Activated CD4-positive, alpha-beta memory T cell treated with anti-CD3 and anti-CD28 coated beads for 36 hours (primary cell): ENCODE measurements at regions not wholly inside any gene's neighbourhood (a gene's known extent, or its start where the extent isn't known, plus 50 kb on each side); places are given as distances from the start of the nearest gene placed in this dataset.

Experiments used
- CTCF ChIA-PET: fragments of 350-600 bp; sonication (Branson Sonifier 250); formaldehyde crosslinking; loops from one replicate; lab custom pipeline; 2021; ENCODE audit warnings: antibody characterized with exemption, inconsistent platforms; lab: Charles Lee
- POLR2A ChIA-PET: fragments of 350-600 bp; sonication (Branson Sonifier 250); formaldehyde crosslinking; loops from one replicate; lab custom pipeline; 2021; ENCODE audit warnings: antibody characterized with exemption; lab: Charles Lee
- DNase-seq: peaks from one replicate; pipeline ENCODE4 v3.0.0-alpha.2; 2020
- H3K27ac Mint-ChIP-seq: one replicate; pipeline ENCODE4 v1.8.0; 2021; ENCODE audit warnings: mixed read lengths
- H3K27me3 Mint-ChIP-seq: one replicate; pipeline ENCODE4 v1.8.0; 2021; ENCODE audit warnings: mixed read lengths
- H3K36me3 Mint-ChIP-seq: one replicate; pipeline ENCODE4 v1.8.0; 2021; ENCODE audit warnings: mixed read lengths
- H3K4me1 Mint-ChIP-seq: one replicate; pipeline ENCODE4 v1.8.0; 2021; ENCODE audit warnings: low read depth, mixed read lengths
- H3K4me3 Mint-ChIP-seq: one replicate; pipeline ENCODE4 v1.8.0; 2021; ENCODE audit warnings: mild to moderate bottlenecking, mixed read lengths
- H3K9me3 Mint-ChIP-seq: one replicate; pipeline ENCODE4 v1.8.0; 2021; ENCODE audit warnings: mixed read lengths
- intact Hi-C: fragments of 100-400 bp; cut with micrococcal nuclease; formaldehyde crosslinking; loops from one replicate; pipeline ENCODE4 v1.15.1; 2023

DNA sequence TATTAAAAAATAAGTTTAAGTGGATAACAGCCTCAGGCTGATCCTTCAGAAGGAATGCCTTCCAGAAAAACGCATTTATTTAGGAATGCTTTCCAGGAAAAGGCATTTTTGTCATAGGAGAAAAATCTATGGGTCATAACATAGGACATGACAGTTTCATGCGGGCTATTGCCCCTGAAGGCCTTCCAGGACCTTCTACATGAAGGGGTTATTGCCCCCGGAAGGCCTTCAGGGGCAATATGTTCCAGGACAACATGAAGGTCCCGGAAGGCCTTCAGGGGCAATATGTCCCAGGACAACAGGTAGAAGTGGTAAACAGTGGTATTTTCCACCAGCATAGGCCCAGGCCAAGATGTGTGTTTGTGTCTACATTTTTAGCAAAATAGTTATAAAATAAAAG lies 191.3 kb upstream of the RASA1 start:
- ChIA-PET POLR2A (no interaction called here), CTCF (no interaction called here)
- Mint-ChIP-seq H3K4me1 (peaks cover 40% of the 10 kb centered on the region), H3K36me3 (no peaks in the 10 kb centered on the region), H3K9me3 (no peaks in the 10 kb centered on the region), H3K27ac (no peak overlapping the region), H3K4me3 (no peak overlapping the region), H3K27me3 (no peaks in the 10 kb centered on the region)
- no peak for DNase-seq
- intact Hi-C loops = loop anchor here (5.0 to 10.0 kb wide), 3 partner anchors 62 to 336 kb away; partner anchors contain the start of genes CCNH and RASA1

DNA sequence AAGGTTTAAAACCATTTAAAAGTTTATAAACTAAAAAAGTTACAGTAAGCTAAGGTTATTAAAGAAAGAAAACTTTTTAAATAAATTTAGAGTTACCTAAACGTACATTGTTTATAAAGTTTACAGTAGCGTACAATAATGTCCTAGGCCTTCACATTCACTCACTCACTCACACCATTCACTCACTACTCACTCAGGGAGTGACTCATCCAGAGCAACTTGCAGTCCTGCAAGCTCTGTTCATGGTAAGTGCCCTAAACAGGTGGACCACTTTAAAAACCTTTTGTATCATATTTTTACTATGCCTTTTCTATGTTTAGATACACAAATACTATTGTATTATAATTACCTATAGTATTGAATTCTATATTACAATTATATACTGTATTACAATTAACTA lies 190.8 kb upstream of the RASA1 start:
- Mint-ChIP-seq H3K27me3 (no peaks in the 10 kb centered on the region), H3K4me1 (peaks cover 46% of the 10 kb centered on the region), H3K27ac (no peak overlapping the region), H3K9me3 (no peaks in the 10 kb centered on the region), H3K36me3 (no peaks in the 10 kb centered on the region), H3K4me3 (no peak overlapping the region)
- no peak for DNase-seq
- ChIA-PET CTCF (no interaction called here), POLR2A (no interaction called here)
- intact Hi-C loops = loop anchor here (5.0 to 10.0 kb wide), 3 partner anchors 62 to 335 kb away; partner anchors contain the start of genes CCNH and RASA1

DNA sequence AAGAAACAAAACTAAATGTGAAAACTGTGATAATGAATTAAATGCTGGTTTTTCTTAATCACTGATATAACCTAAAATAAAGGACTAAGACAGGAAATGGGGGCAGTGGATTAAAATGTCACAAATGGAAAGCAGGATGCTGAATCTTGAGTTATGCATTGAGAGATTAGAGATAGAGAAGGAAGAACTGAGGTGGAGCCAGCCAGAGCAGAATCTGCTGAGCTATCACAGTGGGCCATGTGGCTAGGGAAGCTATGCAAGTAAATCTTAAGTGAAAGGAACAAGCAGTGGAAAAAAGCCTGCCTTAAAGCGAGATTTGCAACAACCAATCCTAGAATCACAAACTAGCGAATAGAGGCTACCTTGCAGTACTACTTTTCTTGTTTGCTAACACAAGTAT lies 188.5 kb upstream of the RASA1 start:
- Mint-ChIP-seq H3K36me3 (no peaks in the 10 kb centered on the region), H3K27ac (no peak overlapping the region), H3K4me3 (no peak overlapping the region), H3K4me1 (peaks cover 49% of the 10 kb centered on the region), H3K9me3 (no peaks in the 10 kb centered on the region), H3K27me3 (no peaks in the 10 kb centered on the region)
- CTCF ChIA-PET = no interaction called here
- DNase-seq = peak; percentile 21
- POLR2A ChIA-PET = no interaction called here
- intact Hi-C loops = loop anchor here (5.0 to 10.0 kb wide), 3 partner anchors 64 to 333 kb away; partner anchors contain the start of genes CCNH and RASA1

DNA sequence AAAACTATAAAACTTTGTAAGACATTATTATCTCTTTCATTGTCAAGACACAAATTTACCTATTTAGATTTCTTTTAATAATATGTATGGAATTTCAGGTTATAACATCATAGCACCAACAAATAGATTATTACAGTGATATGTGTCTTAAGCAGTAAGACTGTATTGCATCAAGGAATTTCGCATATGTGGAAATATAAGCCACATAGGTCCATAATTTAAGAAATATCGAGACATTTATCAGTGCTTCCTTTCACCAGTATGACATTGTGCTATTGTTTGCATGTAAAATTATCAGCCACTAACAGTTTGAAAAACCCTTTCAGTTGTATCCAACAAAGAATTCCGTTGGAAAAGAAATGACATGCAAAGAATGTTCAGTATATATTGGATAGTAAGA lies 186.7 kb upstream of the RASA1 start:
- Mint-ChIP-seq H3K27ac (peak overlapping the region; percentile 78), H3K36me3 (peaks cover 4% of the 10 kb centered on the region), H3K27me3 (no peaks in the 10 kb centered on the region), H3K4me1 (peaks cover 33% of the 10 kb centered on the region), H3K4me3 (no peak overlapping the region), H3K9me3 (peaks cover 4% of the 10 kb centered on the region)
- no peak for DNase-seq
- intact Hi-C loops = loop anchor here (2.0 kb wide), 1 partner anchor 40 kb away; no protein-coding TSS in a partner anchor
- POLR2A ChIA-PET = no interaction called here
- CTCF ChIA-PET = no interaction called here

DNA sequence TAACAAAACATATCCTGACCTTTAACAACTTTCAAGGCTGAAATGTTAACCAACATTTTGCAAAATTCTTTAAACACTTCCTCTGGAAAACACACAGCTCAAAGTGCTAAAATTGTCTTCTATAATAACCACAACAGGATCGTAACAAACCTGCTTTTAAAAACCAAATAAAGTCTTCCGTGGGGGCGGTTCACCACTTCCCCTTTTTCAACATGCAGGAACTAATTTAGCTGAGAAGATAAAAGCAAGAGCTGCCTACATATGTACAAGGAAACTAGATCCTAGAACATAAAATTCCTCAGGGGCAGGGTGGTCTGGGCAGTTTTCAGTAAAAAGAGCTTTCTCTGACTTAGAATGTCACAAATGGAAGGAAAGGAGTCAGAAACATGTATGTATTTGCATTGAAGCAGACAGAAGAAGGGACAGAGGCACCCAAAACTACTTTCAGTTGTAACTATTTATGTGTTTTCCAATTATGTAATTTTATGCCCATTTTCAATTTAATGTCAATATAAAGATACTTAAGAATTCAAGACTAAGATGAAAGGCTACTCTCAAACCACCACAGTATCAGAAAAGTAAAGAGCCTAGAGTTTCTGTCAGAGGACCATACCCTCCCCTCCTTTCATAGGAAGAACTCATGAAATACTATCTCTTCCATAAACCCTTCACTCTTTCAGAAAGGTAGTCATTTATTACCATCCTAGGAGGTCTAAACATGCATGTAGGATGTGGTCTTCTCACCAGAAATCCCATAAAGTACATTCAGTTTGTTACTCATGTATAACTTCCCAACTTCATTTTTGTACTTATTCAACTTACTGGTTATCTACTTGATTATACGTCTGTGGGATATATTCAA lies 185.9 kb upstream of the RASA1 start:
- H3K27ac Mint-ChIP-seq = peak overlapping the region; percentile 78
- peaks cover 4% of the 10 kb centered on the region for H3K9me3 Mint-ChIP-seq
- intact Hi-C loops = loop anchor here (2.0 kb wide), 1 partner anchor 39 kb away; no protein-coding TSS in a partner anchor
- H3K36me3 Mint-ChIP-seq = peaks cover 4% of the 10 kb centered on the region
- H3K4me3 Mint-ChIP-seq = peak overlapping the region; percentile 46
- ChIA-PET CTCF (no interaction called here), POLR2A (no interaction called here)
- DNase-seq = peak; percentile 47
- no peaks in the 10 kb centered on the region for H3K27me3 Mint-ChIP-seq
- peaks cover 32% of the 10 kb centered on the region for H3K4me1 Mint-ChIP-seq

DNA sequence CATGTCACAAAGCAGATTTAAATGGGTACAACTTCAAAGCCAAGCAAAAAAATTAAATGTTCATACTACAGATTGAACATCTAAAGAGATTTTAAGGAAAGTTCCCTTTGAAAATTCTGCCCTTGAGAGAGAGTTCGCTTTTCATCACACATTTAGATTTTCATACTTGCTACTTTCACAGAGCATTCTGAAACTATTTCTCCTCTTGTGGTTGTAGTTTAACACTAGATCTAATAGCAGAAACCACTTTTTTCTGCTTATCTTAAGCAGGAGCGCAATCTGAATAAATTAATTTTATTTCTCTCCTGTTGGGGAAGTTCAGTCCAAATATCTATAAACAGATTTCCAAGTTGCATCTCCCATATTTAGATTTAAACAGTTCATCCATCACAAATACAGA lies 173.3 kb upstream of the RASA1 start:
- intact Hi-C loops = no loop called here
- ChIA-PET POLR2A (no interaction called here), CTCF (interaction anchor here (1.1 kb wide), 1 partner anchor 9 kb away, joined by 3 read pairs; no protein-coding TSS in a partner anchor)
- Mint-ChIP-seq H3K9me3 (peaks cover 2% of the 10 kb centered on the region), H3K4me3 (no peak overlapping the region), H3K27me3 (no peaks in the 10 kb centered on the region), H3K4me1 (peaks cover 8% of the 10 kb centered on the region), H3K27ac (no peak overlapping the region), H3K36me3 (no peaks in the 10 kb centered on the region)
- no peak for DNase-seq

DNA sequence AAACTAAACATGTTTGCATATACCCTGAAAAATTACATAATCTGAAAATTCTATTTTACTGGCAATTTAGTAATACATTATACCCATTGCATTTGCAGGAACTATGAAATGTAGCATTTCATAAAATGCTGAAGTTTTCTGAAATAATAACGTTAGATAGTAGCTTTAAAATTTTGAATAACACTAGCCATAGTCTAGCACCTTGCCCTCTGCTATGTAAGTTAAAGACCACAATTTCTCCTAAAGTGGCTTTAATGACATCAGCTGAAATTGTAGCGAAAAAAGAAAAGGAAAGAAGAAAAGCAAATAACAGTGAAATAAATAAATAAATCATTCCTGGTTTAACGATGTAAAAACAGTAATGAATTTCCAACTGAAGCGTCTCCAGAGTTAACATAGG lies 172.8 kb upstream of the RASA1 start:
- no peaks in the 10 kb centered on the region for H3K36me3 Mint-ChIP-seq
- DNase-seq = no peak
- no peaks in the 10 kb centered on the region for H3K27me3 Mint-ChIP-seq
- peaks cover 2% of the 10 kb centered on the region for H3K9me3 Mint-ChIP-seq
- CTCF ChIA-PET = interaction anchor here (0.6 to 1.1 kb wide), 2 partner anchors 10 to 100 kb away, joined by 3 read pairs; no protein-coding TSS in a partner anchor
- POLR2A ChIA-PET = no interaction called here
- H3K4me1 Mint-ChIP-seq = peaks cover 8% of the 10 kb centered on the region
- H3K4me3 Mint-ChIP-seq = no peak overlapping the region
- H3K27ac Mint-ChIP-seq = no peak overlapping the region
- intact Hi-C loops = no loop called here

DNA sequence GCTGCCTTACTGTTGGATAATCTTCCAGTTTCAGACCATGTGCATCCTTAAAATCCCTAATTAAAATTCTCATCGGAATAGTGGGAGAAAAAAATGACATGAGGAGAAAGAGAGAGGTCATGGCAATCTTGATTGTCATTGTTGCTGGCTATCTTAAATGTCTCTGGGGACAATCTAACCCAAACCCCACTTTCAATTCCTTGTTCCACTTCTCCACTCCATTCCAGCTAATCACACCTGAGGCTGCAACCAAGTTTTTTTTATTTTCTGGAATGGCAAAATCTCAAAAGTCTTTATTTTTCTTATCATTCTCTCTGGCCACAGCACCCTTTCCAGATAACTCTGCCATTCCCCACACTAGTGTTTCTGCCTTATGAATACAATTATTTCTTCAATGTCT lies 171.9 kb upstream of the RASA1 start:
- intact Hi-C loops = no loop called here
- no peaks in the 10 kb centered on the region for H3K9me3 Mint-ChIP-seq
- no peak overlapping the region for H3K27ac Mint-ChIP-seq
- DNase-seq = no peak
- H3K36me3 Mint-ChIP-seq = no peaks in the 10 kb centered on the region
- ChIA-PET CTCF (no interaction called here), POLR2A (no interaction called here)
- no peaks in the 10 kb centered on the region for H3K27me3 Mint-ChIP-seq
- H3K4me1 Mint-ChIP-seq = peaks cover 8% of the 10 kb centered on the region
- no peak overlapping the region for H3K4me3 Mint-ChIP-seq

DNA sequence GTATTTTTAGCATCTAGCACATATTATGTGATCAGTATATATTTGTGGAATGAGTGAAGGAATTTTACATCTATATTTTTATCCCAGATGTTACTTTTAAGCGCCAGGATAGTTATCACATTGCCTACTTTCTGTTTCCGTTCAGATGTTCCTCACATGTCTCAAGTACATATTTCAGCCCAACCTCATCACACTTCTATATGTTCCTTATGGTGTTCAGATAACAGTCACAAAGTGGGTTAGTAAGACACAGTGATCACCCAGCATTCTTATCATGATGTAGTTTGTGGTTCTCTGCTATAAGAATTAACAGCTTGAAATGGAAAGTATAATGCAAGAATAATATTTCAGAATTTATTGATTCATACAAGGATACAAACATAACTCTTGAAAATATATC lies 170.0 kb upstream of the RASA1 start:
- no peaks in the 10 kb centered on the region for H3K36me3 Mint-ChIP-seq
- DNase-seq = no peak
- POLR2A ChIA-PET = no interaction called here
- H3K27me3 Mint-ChIP-seq = no peaks in the 10 kb centered on the region
- no peak overlapping the region for H3K27ac Mint-ChIP-seq
- no peaks in the 10 kb centered on the region for H3K9me3 Mint-ChIP-seq
- intact Hi-C loops = no loop called here
- H3K4me1 Mint-ChIP-seq = peaks cover 14% of the 10 kb centered on the region
- no peak overlapping the region for H3K4me3 Mint-ChIP-seq
- CTCF ChIA-PET = no interaction called here

DNA sequence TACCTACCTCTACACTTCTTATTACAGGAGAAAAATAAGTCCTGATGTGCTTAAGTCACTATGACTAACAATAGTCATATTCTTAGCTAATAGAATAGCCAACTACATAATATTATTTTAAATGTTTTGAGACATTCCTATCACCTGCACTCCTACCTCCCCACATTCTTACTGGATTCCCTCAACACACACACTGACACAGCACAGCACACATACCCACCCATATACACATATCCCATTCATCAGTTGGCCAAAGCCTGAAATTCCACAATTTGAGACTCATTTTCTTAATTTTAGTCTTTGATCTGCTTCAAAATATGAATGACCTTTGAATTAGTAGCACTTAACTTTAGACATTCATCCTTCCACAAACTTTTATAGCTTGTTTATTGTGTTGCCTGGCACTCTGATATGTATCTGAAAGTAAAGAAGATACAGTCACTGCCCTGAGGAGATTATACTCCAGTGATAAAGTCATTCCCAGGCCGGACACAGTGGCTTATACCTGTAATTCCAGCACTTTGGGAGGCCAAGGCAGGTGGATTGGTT lies 168.3 kb upstream of the RASA1 start:
- Mint-ChIP-seq H3K4me3 (no peak overlapping the region), H3K27ac (no peak overlapping the region), H3K36me3 (no peaks in the 10 kb centered on the region), H3K4me1 (peaks cover 22% of the 10 kb centered on the region), H3K27me3 (no peaks in the 10 kb centered on the region), H3K9me3 (no peaks in the 10 kb centered on the region)
- CTCF ChIA-PET = interaction anchor here (0.6 kb wide), 1 partner anchor 67 kb away, joined by 4 read pairs; no protein-coding TSS in a partner anchor
- DNase-seq = no peak
- intact Hi-C loops = no loop called here
- POLR2A ChIA-PET = no interaction called here

DNA sequence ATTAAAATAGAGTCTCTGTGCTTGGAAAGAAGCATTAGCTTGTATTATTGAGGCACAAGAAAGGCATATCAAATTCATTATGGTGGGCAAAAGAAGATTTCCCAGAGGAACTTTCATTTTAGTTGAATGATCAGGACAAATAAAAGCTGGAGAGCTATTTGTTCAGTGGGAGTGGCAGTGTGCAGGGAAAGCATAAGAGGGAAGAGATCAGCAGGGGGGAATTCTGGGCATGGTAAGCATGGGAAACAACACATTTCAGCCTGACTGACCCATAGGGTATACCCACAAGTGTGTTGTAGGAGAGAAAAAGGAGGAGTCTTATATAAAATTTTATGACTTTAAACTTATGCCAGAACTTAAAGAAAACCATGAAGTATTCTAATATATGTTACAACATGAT lies 167.7 kb upstream of the RASA1 start:
- DNase-seq = no peak
- intact Hi-C loops = no loop called here
- Mint-ChIP-seq H3K27me3 (no peaks in the 10 kb centered on the region), H3K4me1 (peaks cover 18% of the 10 kb centered on the region), H3K27ac (no peak overlapping the region), H3K9me3 (no peaks in the 10 kb centered on the region), H3K4me3 (no peak overlapping the region), H3K36me3 (no peaks in the 10 kb centered on the region)
- POLR2A ChIA-PET = no interaction called here
- CTCF ChIA-PET = no interaction called here

DNA sequence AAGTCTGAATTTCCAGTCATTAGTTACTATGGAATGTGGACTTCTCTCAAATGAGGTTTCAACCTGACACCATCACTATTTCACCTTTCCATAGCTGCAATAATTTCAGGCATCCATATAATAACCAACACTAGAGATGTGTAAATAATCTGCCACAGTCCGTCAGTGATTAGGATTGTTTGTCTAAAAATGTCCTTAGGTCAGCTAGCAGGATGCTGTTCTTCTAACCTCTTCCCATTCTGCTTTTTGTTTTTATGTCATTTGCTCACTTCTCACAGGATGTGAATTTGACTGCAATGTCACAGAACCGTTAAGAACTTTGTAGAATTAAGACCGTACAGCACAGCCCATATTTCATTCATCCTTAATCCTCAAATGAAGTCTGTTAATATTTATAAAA lies 166.4 kb upstream of the RASA1 start:
- intact Hi-C loops = no loop called here
- ChIA-PET POLR2A (no interaction called here), CTCF (no interaction called here)
- Mint-ChIP-seq H3K27me3 (no peaks in the 10 kb centered on the region), H3K4me3 (no peak overlapping the region), H3K27ac (no peak overlapping the region), H3K9me3 (peaks cover 2% of the 10 kb centered on the region), H3K36me3 (no peaks in the 10 kb centered on the region), H3K4me1 (peaks cover 18% of the 10 kb centered on the region)
- no peak for DNase-seq
